ENCODE measurements at regions not wholly inside any gene's neighbourhood (a gene's known extent, or its start where the extent isn't known, plus 50 kb on each side); places are given as distances from the start of the nearest gene placed in this dataset.

DNA sequence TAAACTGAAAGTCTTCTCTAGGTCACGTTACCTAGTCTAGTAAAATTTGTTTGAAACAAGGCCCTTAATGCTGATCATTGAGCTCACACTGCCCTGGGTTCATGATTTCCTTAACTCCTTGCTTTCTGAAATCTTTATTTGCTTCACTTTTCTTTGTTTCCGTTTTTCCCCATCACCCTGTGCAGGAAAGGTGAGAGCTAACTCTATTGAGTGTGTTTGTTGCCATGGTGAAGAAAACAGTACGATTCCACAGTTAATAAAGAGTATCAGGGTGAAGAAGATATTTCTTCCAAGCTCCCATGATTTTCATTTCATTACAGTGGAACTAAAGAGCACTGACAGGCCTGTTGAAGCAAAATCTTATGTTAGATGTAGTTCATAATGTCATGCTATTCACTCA is 276.2 kb downstream of the RAP2B start:
- TF ChIP-seq POLR2A (IDR thresholded peaks at IDR 0.05) = no peak
- TF ChIP-seq, protein P1, sequence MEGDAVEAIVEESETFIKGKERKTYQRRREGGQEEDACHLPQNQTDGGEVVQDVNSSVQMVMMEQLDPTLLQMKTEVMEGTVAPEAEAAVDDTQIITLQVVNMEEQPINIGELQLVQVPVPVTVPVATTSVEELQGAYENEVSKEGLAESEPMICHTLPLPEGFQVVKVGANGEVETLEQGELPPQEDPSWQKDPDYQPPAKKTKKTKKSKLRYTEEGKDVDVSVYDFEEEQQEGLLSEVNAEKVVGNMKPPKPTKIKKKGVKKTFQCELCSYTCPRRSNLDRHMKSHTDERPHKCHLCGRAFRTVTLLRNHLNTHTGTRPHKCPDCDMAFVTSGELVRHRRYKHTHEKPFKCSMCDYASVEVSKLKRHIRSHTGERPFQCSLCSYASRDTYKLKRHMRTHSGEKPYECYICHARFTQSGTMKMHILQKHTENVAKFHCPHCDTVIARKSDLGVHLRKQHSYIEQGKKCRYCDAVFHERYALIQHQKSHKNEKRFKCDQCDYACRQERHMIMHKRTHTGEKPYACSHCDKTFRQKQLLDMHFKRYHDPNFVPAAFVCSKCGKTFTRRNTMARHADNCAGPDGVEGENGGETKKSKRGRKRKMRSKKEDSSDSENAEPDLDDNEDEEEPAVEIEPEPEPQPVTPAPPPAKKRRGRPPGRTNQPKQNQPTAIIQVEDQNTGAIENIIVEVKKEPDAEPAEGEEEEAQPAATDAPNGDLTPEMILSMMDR (IDR thresholded peaks at IDR 0.05) = no peak

All from adrenal gland (tissue), 5 donors.